KMS-11 (cell line): ENCODE measurements at regions not wholly inside any gene's neighbourhood (a gene's known extent, or its start where the extent isn't known, plus 50 kb on each side); places are given as distances from the start of the nearest gene placed in this dataset.
"Not testable (repeated sequence)": the region's sequence is repeated elsewhere in the genome, so short reads cannot be mapped to it uniquely, and the experiment has no call there.

Experiments
- H2AFZ ChIP-seq: fragments of 200-600 bp; sonication (generic); 2 replicates; pipeline ENCODE4 v1.6.1; 2016; ENCODE audit warnings: antibody characterized with exemption, mixed run types, low read depth
- H3K27ac ChIP-seq: fragments of 200-600 bp; sonication (generic); 2 replicates; pipeline ENCODE4 v1.6.1; 2016; ENCODE audit warnings: mild to moderate bottlenecking, mixed run types
- H3K27me3 ChIP-seq: fragments of 200-600 bp; sonication (generic); 2 replicates; pipeline ENCODE4 v1.6.1; 2017; ENCODE audit warnings: mild to moderate bottlenecking, low read depth, mixed run types, moderate library complexity; ENCODE audit not compliant: insufficient read depth
- H3K36me3 ChIP-seq: fragments of 200-600 bp; sonication (generic); 2 replicates; pipeline ENCODE4 v1.6.1; 2017; ENCODE audit warnings: mild to moderate bottlenecking, mixed run types; ENCODE audit not compliant: insufficient read depth
- H3K4me1 ChIP-seq: fragments of 200-600 bp; sonication (generic); 2 replicates; pipeline ENCODE4 v1.6.1; 2016; ENCODE audit warnings: mild to moderate bottlenecking, low read depth, mixed run types; ENCODE audit not compliant: poor library complexity, severe bottlenecking
- H3K4me2 ChIP-seq: fragments of 200-600 bp; sonication (generic); 2 replicates; pipeline ENCODE4 v1.7.0; 2016; ENCODE audit warnings: mild to moderate bottlenecking, mixed run types
- H3K4me3 ChIP-seq: fragments of 200-600 bp; sonication (generic); IDR thresholded peaks from 2 replicates; pipeline ENCODE4 v1.6.1; 2017; ENCODE audit warnings: low read depth, low read length, mixed read lengths; ENCODE audit not compliant: insufficient read depth
- H3K79me2 ChIP-seq: fragments of 200-600 bp; sonication (generic); 2 replicates; pipeline ENCODE4 v1.6.1; 2016; ENCODE audit warnings: low read depth, mixed run types; ENCODE audit not compliant: insufficient read depth
- H3K9ac ChIP-seq: fragments of 200-600 bp; sonication (generic); 2 replicates; pipeline ENCODE4 v1.6.1; 2016; ENCODE audit warnings: mild to moderate bottlenecking, mixed run types
- H4K20me1 ChIP-seq: fragments of 200-600 bp; sonication (generic); 2 replicates; pipeline ENCODE4 v1.6.1; 2016; ENCODE audit warnings: mild to moderate bottlenecking, mixed run types; ENCODE audit not compliant: insufficient read depth
- CTCF ChIP-seq: fragments of 200-600 bp; sonication (generic); conservative IDR thresholded peaks from 2 replicates; pipeline ENCODE4 v1.6.1; 2017; ENCODE audit warnings: low read depth, mild to moderate bottlenecking, antibody characterized with exemption, low read length, moderate library complexity, mixed read lengths

DNA sequence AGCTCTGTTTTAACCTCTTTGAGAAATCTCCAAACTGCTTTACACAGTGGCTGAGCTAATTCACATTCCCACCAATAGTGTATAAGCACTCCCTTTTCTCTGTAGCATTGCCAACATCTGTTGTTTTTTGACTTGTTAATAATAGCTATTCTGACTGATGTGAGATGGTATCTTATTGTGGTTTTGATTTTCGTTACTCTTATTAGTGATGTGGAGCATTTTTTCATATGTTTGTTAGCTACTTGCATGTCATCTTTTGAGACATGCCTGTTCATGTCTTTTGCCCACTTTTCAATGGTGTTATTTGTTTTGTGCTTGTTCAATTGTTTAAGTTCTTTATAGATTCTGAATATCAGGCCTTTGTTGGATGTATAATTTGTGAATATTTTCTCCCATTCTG is 225.2 kb upstream of the TRPC7 start:
- Histone ChIP-seq H3K9ac (no peak overlapping the region), H2AFZ (no peak overlapping the region), H3K79me2 (no peaks in the 10 kb centered on the region), H4K20me1 (no peaks in the 10 kb centered on the region), H3K4me3 (no peak overlapping the region), H3K27me3 (no peaks in the 10 kb centered on the region), H3K36me3 (no peaks in the 10 kb centered on the region), H3K4me2 (no peak overlapping the region), H3K4me1 (no peaks in the 10 kb centered on the region), H3K27ac (no peak overlapping the region)
- TF ChIP-seq CTCF: no peak

GRCh38 chr5:136586196-136586595 is 220.9 kb upstream of the TRPC7 start:
- H3K9ac ChIP-seq: no peak overlapping the region
- no peak overlapping the region for H2AFZ ChIP-seq
- H4K20me1 ChIP-seq: no peaks in the 10 kb centered on the region
- no peak overlapping the region for H3K27ac ChIP-seq
- H3K36me3 ChIP-seq: no peaks in the 10 kb centered on the region
- H3K4me2 ChIP-seq: no peak overlapping the region
- no peaks in the 10 kb centered on the region for H3K79me2 ChIP-seq
- no peaks in the 10 kb centered on the region for H3K4me1 ChIP-seq
- H3K27me3 ChIP-seq: no peaks in the 10 kb centered on the region
- no peak overlapping the region for H3K4me3 ChIP-seq
- no peak for TF ChIP-seq CTCF

GRCh38 chr5:136584474-136584873 is 219.1 kb upstream of the TRPC7 start:
- Histone ChIP-seq H4K20me1 (no peaks in the 10 kb centered on the region), H3K79me2 (no peaks in the 10 kb centered on the region), H3K27me3 (no peaks in the 10 kb centered on the region), H3K4me1 (no peaks in the 10 kb centered on the region), H3K27ac (no peak overlapping the region), H3K9ac (no peak overlapping the region), H3K4me3 (no peak overlapping the region), H2AFZ (no peak overlapping the region), H3K36me3 (no peaks in the 10 kb centered on the region), H3K4me2 (no peak overlapping the region)
- TF ChIP-seq CTCF: no peak

- TF ChIP-seq CTCF: no peak
- no peak overlapping the region for H3K4me3 ChIP-seq
- no peak overlapping the region for H3K9ac ChIP-seq
- no peaks in the 10 kb centered on the region for H3K79me2 ChIP-seq
- no peaks in the 10 kb centered on the region for H3K36me3 ChIP-seq
- no peaks in the 10 kb centered on the region for H3K4me1 ChIP-seq
- H4K20me1 ChIP-seq: no peaks in the 10 kb centered on the region
- H2AFZ ChIP-seq: no peak overlapping the region
- H3K4me2 ChIP-seq: no peak overlapping the region
- no peak overlapping the region for H3K27ac ChIP-seq
- H3K27me3 ChIP-seq: no peaks in the 10 kb centered on the region
These were observed 213.9 kb upstream of the TRPC7 start for GRCh38 chr5:136579238-136579637.

- H3K79me2 ChIP-seq, H4K20me1 ChIP-seq, H3K4me3 ChIP-seq, H3K4me2 ChIP-seq, H3K4me1 ChIP-seq, H3K9ac ChIP-seq, H3K27ac ChIP-seq, H2AFZ ChIP-seq, H3K36me3 ChIP-seq, H3K27me3 ChIP-seq: not testable (repeated sequence)
These were observed 204.5 kb upstream of the TRPC7 start for GRCh38 chr5:136569875-136570274.

DNA sequence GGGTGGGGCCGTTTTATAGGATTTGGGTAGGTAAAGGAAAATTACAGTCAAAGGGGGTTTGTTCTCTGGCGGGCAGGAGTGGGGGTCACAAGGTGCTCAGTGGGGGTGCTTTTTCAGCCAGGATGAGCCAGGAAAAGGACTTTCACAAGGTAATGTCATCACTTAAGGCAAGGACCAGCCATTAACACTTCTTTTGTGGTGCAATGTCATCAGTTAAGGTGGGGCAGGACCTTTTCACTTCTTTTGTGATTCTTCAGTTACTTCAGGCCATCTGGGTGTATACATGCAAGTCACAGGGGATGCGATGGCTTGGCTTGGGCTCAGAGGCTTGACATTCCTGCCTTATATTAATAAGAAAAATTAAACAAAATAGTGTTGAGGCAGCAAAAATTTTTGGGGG is 200.1 kb upstream of the TRPC7 start:
- H3K4me2 ChIP-seq, H3K27ac ChIP-seq, H4K20me1 ChIP-seq, H2AFZ ChIP-seq, H3K9ac ChIP-seq, H3K4me1 ChIP-seq, H3K4me3 ChIP-seq, H3K36me3 ChIP-seq, H3K27me3 ChIP-seq, H3K79me2 ChIP-seq: not testable (repeated sequence)

- H2AFZ ChIP-seq, H3K4me3 ChIP-seq, H3K36me3 ChIP-seq, H3K9ac ChIP-seq, H3K4me1 ChIP-seq, H4K20me1 ChIP-seq, H3K79me2 ChIP-seq, H3K27ac ChIP-seq, H3K27me3 ChIP-seq, H3K4me2 ChIP-seq: not testable (repeated sequence)
These were observed 199.7 kb upstream of the TRPC7 start for GRCh38 chr5:136565050-136565449.
